Activated T-cell treated with anti-CD3 and anti-CD28 coated beads for 48 hours (primary cell): ENCODE measurements at regions not wholly inside any gene's neighbourhood (a gene's known extent, or its start where the extent isn't known, plus 50 kb on each side); places are given as distances from the start of the nearest gene placed in this dataset.

Source experiments
- DNase-seq: peaks from one replicate; pipeline ENCODE4 v3.0.0-alpha.2; 2020; ENCODE audit warnings: low read depth

DNA sequence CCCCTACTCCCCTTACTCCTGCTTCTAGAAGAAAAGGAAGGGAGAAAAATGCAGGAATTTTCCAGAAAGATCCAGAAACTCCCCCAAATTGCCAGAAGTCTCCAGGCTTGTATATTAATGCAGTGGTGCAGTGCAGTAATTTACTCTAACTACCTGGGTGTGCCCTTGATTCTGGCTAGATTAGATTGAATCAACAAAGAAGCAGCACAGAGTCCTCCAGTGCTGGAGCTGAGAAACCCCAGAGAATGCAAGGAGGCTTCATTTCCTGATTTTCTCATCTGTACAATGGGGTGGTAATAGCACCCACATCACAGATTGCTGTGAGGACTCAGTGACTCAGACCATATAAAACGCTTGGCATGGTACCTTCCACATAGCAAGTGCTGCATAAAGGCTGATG, 247.3 kb upstream of the RPL38 start:
- no peak for DNase-seq

GRCh38 chr17:73956595-73957465, 246.6 kb upstream of the RPL38 start:
- peak; percentile 42 for DNase-seq

DNA sequence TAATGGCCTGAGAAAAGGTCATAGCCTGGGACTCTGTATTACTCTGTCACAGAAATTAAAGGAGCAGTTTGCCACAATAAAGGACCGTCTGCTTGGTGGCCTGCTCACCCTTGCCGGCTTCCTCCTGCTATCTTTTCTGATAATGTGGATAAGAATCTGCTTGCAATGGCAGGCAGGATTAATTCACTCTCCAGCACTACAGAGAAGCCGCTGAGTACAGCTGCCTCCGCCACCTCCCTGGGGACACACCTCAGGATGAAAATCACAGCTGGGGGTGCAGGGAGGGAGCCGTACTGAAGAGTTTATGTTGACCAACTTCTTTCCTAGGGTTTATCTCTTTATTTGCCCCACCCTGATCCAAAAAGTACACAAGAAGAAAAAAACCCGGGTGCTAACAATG, 245.9 kb upstream of the RPL38 start:
- DNase-seq, result no peak

DNA sequence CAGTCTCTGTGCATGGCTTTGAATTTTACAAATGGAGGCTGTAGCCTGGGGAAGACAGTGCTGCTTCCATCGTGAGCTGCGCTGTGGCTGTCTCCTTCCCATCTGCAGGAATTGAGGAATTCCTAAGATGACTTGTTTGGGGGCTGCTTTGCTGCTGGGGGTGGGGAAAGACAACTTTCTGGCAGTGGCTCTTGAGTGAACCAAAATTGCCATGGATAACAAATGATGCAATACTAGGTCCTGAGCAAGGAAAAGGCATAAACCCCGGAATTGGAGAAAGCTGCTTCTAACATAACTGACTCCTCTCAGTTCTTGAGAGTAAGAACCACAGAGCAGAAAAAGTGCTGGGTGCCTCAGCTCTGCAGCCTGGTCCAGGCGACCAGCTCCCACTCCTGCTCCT, 245.0 kb upstream of the RPL38 start:
- no peak for DNase-seq

- no peak for DNase-seq
These were observed 243.0 kb upstream of the RPL38 start for GRCh38 chr17:73960469-73960868.

- DNase-seq, result no peak
These were observed 241.2 kb upstream of the RPL38 start for GRCh38 chr17:73962308-73962707.

DNA sequence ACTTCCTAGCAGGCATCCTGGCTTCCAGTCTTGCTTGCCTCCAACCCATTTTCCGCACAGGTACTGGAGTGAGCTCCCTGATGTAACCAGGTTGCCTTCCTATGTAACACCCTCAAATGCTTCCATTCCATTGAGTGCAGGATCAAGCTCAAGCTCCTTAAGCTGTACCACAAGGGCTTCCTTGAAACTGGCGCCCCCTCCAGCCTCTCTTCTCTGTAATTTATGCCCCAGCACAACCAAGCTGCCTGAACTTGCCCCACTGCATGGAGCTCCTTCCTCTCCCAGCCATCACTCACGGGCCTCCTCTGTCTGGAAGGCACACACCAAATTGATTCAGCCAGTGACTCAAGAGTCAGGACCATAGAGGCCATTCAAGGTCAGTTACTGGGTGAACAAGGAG, 234.8 kb upstream of the RPL38 start:
- no peak for DNase-seq

DNA sequence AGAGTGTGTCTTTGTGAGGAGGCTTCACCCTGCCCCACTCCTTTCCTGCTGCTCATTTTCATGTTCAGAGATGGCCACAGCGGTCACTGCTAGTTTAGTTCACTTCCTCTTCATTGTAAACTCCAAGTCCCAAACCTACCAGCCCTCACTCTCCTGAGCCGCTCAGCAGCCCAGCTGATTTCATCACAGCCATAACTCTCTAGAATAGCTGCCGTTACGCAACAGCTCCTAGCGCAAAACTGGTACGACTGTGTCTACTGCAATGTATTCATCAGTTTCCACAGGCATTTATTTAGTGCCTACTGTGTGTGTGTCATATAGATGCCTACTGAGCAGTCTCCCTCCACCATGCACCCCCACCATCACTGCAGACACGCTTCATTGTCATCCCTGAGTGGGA, 233.5 kb upstream of the RPL38 start:
- no peak for DNase-seq

- no peak for DNase-seq
These were observed 232.4 kb upstream of the RPL38 start for GRCh38 chr17:73971127-73971526.

GRCh38 chr17:73972056-73972455, 231.4 kb upstream of the RPL38 start:
- DNase-seq, result no peak

DNA sequence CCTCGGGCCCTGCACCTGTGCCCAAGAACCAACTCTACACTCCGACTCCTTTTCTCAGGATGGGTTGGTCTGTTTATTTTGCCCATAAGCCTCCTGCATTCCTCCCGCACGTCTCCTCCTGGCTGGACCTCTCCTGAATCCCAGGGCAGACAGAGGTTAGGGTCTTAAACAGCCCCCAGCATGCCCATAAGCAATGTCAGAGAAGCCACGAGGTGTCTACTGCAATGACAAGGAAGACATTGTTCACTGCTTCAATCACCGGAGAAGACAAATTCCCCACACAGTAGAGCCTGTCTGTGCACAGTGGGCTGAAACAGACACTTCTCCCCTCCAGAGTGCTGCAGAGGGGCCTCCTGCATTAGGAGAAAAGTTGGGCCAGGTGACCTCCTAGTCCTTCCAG, 230.6 kb upstream of the RPL38 start:
- DNase-seq, result no peak

DNA sequence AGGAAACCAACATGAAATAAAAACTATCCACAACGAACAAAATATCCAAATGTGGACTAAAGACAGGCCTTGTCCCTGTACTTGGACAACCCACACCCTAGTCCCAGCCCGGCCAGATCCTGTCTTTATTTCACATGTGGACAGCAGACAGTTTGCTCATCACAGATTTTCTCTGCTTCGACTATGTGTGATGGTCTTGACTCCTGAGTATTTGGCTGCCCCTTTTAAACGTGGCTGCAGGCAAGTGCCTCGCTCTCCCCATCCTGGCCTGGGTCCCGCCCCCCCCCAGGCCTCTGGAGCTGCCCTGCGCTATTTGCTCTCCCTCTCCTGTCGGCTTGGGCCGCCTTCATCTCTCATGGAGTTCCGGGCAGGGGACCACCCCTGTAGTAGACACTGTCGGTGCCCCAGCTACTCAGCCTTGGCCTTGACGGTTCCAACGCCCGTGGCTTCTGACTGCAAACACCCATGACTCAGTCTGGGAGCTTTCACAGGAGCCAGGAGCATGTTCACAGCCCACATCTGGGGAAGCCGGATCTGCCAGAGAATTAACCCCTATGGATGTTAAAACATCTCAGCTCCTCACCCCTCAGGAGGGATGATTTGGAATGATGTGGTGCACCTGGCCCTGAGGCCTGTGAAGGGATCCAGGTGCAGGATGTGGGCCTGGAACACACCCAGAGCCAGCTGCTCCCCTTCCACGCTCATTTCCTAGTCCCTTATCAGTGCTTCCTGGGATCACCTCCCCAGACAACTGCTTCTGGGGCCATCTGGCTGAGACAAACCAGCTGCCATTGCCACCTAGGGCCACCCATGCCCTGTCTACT, 229.7 kb upstream of the RPL38 start:
- DNase-seq, result no peak

GRCh38 chr17:73974536-73974935, 228.9 kb upstream of the RPL38 start:
- no peak for DNase-seq

DNA sequence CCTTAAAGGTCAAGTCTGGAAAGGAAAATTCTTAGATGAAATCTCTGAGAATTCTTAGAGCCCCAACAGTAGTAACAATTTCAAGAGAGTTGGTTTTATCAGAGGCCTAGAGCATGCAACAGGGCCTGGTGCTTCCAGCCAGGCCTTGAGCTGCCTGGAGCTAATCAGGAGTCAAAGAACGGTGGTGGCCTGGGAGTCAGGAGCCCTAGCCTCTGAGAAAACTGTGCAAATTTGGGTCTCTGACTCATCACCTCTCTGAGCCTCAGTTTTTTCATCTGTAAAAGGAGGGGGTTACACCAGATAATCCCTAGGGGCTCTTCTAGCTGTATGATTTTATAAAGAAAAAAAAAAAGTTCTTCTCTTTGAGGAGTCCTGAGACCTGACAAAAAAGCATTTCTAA, 227.3 kb upstream of the RPL38 start:
- no peak for DNase-seq

DNA sequence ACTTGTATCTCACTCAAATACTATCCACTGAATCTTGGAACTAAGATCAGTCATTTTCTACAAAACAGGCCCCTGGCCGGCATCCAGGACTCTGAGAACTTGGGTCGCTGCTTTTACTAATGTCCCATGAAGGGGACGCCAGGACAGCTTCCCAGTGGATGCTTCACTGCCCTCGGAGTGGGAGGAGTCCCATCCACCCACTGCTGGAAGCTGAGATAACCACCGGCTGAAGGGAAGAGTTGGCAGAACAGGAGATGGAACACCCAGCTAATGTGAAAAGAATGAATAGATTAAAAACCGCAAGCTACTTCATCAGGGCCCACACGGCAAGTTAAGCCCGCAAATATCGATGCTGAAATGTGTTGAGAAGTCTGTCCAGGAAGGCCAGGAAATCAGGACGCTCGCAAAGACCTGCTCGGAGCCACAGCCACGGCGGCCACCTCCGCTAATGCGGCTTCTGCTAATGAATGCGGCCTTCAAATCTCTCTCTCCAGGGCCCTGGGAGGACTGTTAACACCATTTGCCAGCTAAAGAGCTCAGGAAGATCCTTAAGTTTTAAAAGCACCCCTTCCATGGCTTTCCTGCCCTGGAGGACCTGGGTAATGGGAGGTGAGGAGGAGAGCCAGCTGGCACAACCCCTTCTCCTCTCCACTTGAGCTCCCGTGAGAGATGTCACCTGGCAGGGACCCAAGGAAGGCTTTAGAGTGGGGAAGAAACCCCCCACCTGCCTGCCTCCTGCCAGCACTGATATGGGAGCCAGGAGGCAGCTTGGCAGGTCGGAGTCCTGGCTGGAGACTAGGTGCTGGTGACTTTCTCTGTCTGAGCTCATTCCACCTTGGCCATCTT, 226.6 kb upstream of the RPL38 start:
- DNase-seq, result no peak

DNA sequence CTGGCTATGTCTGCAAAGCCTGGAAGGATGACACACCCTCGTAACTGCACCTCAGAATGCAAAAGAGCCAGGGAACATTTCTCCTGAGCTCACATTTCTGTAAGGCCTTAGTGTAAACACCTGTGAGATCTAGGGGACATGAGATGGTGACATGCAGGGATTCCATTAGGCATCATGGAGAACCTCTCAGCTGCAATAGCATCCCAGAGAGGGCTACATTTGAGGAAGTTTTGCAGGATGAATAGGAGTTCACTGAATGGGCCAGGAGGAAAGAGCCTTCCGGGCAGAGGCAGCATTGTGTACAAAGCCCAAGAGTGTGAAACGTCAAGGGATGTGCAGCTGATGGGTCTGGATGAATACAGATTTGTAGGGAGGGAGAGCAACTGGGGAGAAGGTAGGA, 223.0 kb upstream of the RPL38 start:
- no peak for DNase-seq

- DNase-seq, result no peak
These were observed 220.6 kb upstream of the RPL38 start for GRCh38 chr17:73982871-73983270.

DNA sequence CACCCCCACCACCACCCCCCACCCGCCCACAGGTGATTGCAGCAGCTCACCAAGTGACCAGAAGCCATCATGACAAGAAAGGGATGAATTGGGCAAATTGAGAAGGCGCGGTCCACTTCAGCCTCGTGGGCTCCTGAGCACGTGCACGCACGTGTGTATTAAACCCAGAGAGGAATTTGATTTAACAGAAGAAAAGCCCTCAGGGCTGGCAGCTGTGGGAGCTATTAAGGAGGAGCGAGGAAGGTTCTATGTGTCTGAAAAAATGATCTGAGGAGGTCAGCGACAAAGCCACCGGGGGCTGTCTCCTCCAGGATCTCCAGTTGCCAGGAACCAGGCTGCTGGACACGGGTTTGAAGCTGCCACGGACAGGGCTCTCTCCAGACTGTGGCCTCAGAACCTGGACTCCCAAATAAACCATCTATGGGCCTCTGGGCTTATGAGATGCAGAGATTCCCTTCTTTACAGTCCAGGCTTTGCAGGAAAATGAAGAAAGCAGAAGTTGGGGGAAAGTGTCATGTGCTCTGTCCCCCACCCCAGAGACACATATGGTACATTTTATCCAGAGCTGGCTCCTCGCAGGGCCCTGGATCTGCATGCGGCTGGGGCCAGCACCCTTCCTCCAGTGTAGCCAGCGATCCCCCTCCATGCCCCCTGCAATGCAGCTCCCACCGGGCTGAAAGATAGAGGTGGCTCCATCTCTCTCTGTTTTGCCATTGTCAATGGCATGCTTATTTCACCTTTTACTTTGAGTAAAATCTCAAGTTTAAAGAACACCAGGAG, 219.7 kb upstream of the RPL38 start:
- no peak for DNase-seq

DNA sequence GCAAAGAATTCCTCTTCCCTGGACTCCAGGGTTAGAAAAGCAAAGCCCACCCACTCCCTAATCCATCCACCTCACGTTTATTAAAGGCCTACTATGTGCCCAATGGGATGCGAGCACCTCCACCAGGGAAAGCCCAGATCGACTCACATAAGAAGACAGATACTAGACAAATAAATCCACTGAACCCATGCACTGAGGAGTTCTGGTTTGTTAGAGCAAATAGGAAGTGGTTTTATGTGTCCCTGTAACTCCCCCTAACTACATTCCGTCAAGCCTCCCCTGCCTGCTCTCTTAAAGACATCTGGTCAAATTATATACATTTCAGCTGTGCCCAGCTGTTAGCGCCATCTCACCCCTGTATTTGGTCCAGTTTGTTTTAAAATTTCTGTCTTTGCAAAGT, 218.5 kb upstream of the RPL38 start:
- no peak for DNase-seq

GRCh38 chr17:73985466-73986015, 217.9 kb upstream of the RPL38 start:
- no peak for DNase-seq

GRCh38 chr17:73986641-73987177, 216.8 kb upstream of the RPL38 start:
- DNase-seq, result no peak
